ENCODE measurements at regions not wholly inside any gene's neighbourhood (a gene's known extent, or its start where the extent isn't known, plus 50 kb on each side); places are given as distances from the start of the nearest gene placed in this dataset.

GRCh38 chrX:6732101-6732500, 197.2 kb upstream of the VCX3A start:
- Histone ChIP-seq H3K27ac (ENCODE audit: extremely low read depth, low read depth, low read length) (no peak overlapping the region), H3K4me3 (ENCODE audit: low read depth, low read length) (no peak overlapping the region), H3K4me1 (ENCODE audit: control insufficient read depth, insufficient read depth, low read length) (no peaks in the 10 kb centered on the region), H3K36me3 (ENCODE audit: control insufficient read depth in 2 of 2, insufficient read depth in 1 of 2, low read length in 2 of 2) (no peaks in the 10 kb centered on the region), H3K9me3 (ENCODE audit: control insufficient read depth, insufficient read depth, low read depth, low read length) (no peaks in the 10 kb centered on the region)
- TF ChIP-seq ELK4 (IDR thresholded peaks at IDR 0.05; ENCODE audit: borderline replicate concordance, low read depth, low read length) (no peak), ZNF837 (tag by site-specific recombination; IDR thresholded peaks at IDR 0.05) (no peak), ZFHX2 (tag by site-specific recombination; conservative IDR thresholded peaks at IDR 0.05) (no peak), ZSCAN23 (tag by site-specific recombination; IDR thresholded peaks at IDR 0.05) (no peak)
- ChIA-PET CTCF (no interaction called here), POLR2A (no interaction called here)

- CTCF ChIA-PET, result no interaction called here
- Histone ChIP-seq H3K9me3 (ENCODE audit: control insufficient read depth, insufficient read depth, low read depth, low read length) (no peaks in the 10 kb centered on the region), H3K4me3 (ENCODE audit: low read depth, low read length) (no peak overlapping the region), H3K27ac (ENCODE audit: extremely low read depth, low read depth, low read length) (no peak overlapping the region), H3K36me3 (ENCODE audit: control insufficient read depth in 2 of 2, insufficient read depth in 1 of 2, low read length in 2 of 2) (no peaks in the 10 kb centered on the region), H3K4me1 (ENCODE audit: control insufficient read depth, insufficient read depth, low read length) (no peaks in the 10 kb centered on the region)
- TF ChIP-seq ZNF488 (tag by site-specific recombination; IDR thresholded peaks at IDR 0.05), result no peak
- no peak for TF ChIP-seq RBAK (tag by site-specific recombination; IDR thresholded peaks at IDR 0.05)
- no peak for TF ChIP-seq ZNF510 (tag by site-specific recombination; IDR thresholded peaks at IDR 0.05; ENCODE audit: insufficient replicate concordance)
- no peak for TF ChIP-seq ZNF155 (tag by site-specific recombination; IDR thresholded peaks at IDR 0.05)
- TF ChIP-seq ZFP3 (tag by site-specific recombination; IDR thresholded peaks at IDR 0.05; ENCODE audit: low read depth), result no peak
- no peak for TF ChIP-seq ZNF169 (tag by site-specific recombination; IDR thresholded peaks at IDR 0.05)
- no peak for TF ChIP-seq ZNF274 (IDR thresholded peaks at IDR 0.05; ENCODE audit: low read length)
- TF ChIP-seq ZNF274 (tag by site-specific recombination; IDR thresholded peaks at IDR 0.05; ENCODE audit: borderline replicate concordance), result no peak
- TF ChIP-seq ZNF175 (tag by site-specific recombination; IDR thresholded peaks at IDR 0.05), result no peak
- TF ChIP-seq ZNF521 (tag by site-specific recombination; IDR thresholded peaks at IDR 0.05), result no peak
- no peak for TF ChIP-seq ZFP69B (tag by site-specific recombination; IDR thresholded peaks at IDR 0.05)
- no peak for TF ChIP-seq ZNF658 (tag by site-specific recombination; IDR thresholded peaks at IDR 0.05)
- no peak for TF ChIP-seq ZNF202 (tag by site-specific recombination; IDR thresholded peaks at IDR 0.05; ENCODE audit: borderline replicate concordance)
- TF ChIP-seq ZNF311 (tag by site-specific recombination; IDR thresholded peaks at IDR 0.05; ENCODE audit: borderline replicate concordance), result no peak
- POLR2A ChIA-PET, result no interaction called here
Measured at GRCh38 chrX:6729626-6730025, 194.7 kb upstream of the VCX3A start.

GRCh38 chrX:6718766-6719165, 183.8 kb upstream of the VCX3A start:
- Histone ChIP-seq H3K4me3 (ENCODE audit: low read depth, low read length) (no peak overlapping the region), H3K4me1 (ENCODE audit: control insufficient read depth, insufficient read depth, low read length) (no peaks in the 10 kb centered on the region), H3K27ac (ENCODE audit: extremely low read depth, low read depth, low read length) (no peak overlapping the region), H3K9me3 (ENCODE audit: control insufficient read depth, insufficient read depth, low read depth, low read length) (no peaks in the 10 kb centered on the region), H3K36me3 (ENCODE audit: control insufficient read depth in 2 of 2, insufficient read depth in 1 of 2, low read length in 2 of 2) (no peaks in the 10 kb centered on the region)
- ChIA-PET CTCF (no interaction called here), POLR2A (no interaction called here)
- no peak for TF ChIP-seq TCF7L2 (IDR thresholded peaks at IDR 0.05; ENCODE audit: borderline replicate concordance, low read depth, low read length)
- no peak for TF ChIP-seq ZNF184 (tag by site-specific recombination; IDR thresholded peaks at IDR 0.05)
- TF ChIP-seq SP7 (tag by site-specific recombination; IDR thresholded peaks at IDR 0.05), result no peak
- TF ChIP-seq MEIS1 (CRISPR knock-in tag; IDR thresholded peaks at IDR 0.05; ENCODE audit: borderline replicate concordance), result no peak
- no peak for TF ChIP-seq ZNF391 (tag by site-specific recombination; IDR thresholded peaks at IDR 0.05; ENCODE audit: borderline replicate concordance, low read depth)
- TF ChIP-seq SCRT1 (tag by site-specific recombination; IDR thresholded peaks at IDR 0.05; ENCODE audit: borderline replicate concordance), result no peak
- no peak for TF ChIP-seq ZNF48 (tag by site-specific recombination; IDR thresholded peaks at IDR 0.05)
- no peak for TF ChIP-seq ZNF169 (tag by site-specific recombination; IDR thresholded peaks at IDR 0.05)
